ENCODE measurements at regions not wholly inside any gene's neighbourhood (a gene's known extent, or its start where the extent isn't known, plus 50 kb on each side); places are given as distances from the start of the nearest gene placed in this dataset.
A peak's percentile ranks its signal among the peaks of the same experiment; 100 is the strongest.

- no peaks in the 10 kb centered on the region for H3K4me1 Mint-ChIP-seq
- H3K27ac Mint-ChIP-seq = no peak overlapping the region
- ATAC-seq (replicated peaks) = peak; percentile 55 to 56
- peak; percentile 10 for DNase-seq
- no peaks in the 10 kb centered on the region for H3K36me3 Mint-ChIP-seq
- no peak overlapping the region for H3K4me3 Mint-ChIP-seq
- H3K27me3 Mint-ChIP-seq = peaks cover 15 to 29% of the 10 kb centered on the region in 2 donors
- H3K9me3 Mint-ChIP-seq = peaks cover 0 to 3% of the 10 kb centered on the region in 2 donors
Observed at GRCh38 chr2:205885492-205886099, 200.4 kb downstream of the INO80D start.

DNA sequence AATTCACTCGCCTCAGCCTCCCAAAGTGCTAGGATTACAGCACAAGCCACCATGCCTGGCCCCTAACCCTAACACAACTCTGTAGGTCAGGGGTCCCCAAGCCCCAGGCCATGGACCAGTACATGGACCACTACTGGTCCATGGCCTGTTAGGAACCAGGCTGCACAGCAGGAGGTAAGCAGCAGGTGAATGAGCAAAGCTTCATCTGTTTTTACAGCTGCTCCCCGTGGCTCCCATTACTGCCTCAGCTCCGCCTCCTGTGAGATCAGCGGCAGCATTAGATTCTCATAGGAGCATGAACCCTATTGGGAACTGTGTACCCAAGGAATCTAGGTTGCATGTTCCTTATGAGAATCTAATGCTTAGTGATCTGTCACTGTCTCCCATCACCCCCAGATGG is 201.7 kb downstream of the NRP2 start:
- no peak for DNase-seq
- Mint-ChIP-seq H3K9me3 (peaks cover 0 to 3% of the 10 kb centered on the region in 2 donors), H3K4me3 (no peak overlapping the region), H3K4me1 (no peaks in the 10 kb centered on the region), H3K36me3 (no peaks in the 10 kb centered on the region), H3K27ac (peak overlapping the region; percentile 47), H3K27me3 (peaks cover 19 to 33% of the 10 kb centered on the region in 2 donors)
- no peak for ATAC-seq (replicated peaks)

DNA sequence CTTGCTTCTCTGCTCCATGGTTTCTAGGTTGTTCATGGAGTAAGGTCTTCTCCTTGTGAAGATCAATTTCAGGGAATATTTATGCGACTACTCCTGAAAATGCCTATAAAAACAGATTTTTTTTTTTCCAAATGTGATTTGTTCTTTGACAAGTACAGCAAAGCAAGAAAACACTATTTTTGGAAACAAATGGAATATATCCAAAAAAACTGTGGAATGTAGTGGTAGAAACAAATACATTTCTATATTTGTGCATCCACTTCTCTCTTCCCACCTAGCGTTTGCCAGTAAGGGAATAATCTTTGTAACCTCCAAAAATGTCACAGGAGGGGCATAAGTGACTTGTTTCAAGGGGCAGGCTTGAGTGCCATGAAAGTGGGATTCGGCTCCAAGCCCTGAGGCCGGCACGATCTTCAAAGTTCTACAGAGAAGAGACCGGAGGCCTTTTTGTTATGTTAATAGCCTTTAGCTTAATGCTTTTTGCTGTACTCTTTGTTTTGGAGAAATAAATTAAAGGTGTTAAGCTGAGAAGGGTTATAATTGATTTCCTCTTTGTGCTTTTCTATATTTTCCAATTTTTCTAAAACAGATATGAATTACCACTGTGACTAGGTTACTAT is 200.6 kb downstream of the NRP2 start:
- Mint-ChIP-seq H3K4me1 (no peaks in the 10 kb centered on the region), H3K27me3 (peaks cover 19 to 33% of the 10 kb centered on the region in 2 donors)

DNA sequence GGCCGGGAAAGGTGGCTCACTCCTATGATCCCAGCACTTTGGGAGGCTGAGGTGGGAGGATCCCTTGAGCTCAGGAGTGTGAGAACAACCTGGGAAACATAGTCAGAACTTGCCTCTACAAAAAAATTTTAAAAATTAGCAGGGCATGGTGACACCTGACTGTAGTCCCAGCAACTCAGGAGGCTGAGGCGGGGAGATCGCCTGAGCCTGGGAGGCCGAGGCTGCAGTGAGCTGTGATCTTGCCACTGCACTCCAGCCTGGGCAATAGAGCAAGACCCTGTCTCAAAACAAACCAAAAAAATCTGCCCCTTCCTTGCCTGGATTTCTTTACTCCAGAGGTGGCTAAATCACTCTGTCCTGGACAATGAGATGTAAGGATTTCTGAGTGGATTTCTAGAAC is 197.7 kb downstream of the NRP2 start:
- Mint-ChIP-seq H3K4me1 (no peaks in the 10 kb centered on the region), H3K27me3 (peaks cover 14 to 21% of the 10 kb centered on the region in 2 donors), H3K4me3 (no peak overlapping the region), H3K27ac (no peak overlapping the region), H3K36me3 (no peaks in the 10 kb centered on the region), H3K9me3 (peaks cover 0 to 3% of the 10 kb centered on the region in 2 donors)
- ATAC-seq (replicated peaks) (no peak), DNase-seq (no peak)

More for the DNA sequence above, 200.6 kb downstream of the NRP2 start:
- ATAC-seq (replicated peaks) (no peak), DNase-seq (no peak)
- Mint-ChIP-seq H3K9me3 (peaks cover 0 to 3% of the 10 kb centered on the region in 2 donors), H3K4me3 (no peak overlapping the region), H3K36me3 (no peaks in the 10 kb centered on the region), H3K27ac (no peak overlapping the region)

DNA sequence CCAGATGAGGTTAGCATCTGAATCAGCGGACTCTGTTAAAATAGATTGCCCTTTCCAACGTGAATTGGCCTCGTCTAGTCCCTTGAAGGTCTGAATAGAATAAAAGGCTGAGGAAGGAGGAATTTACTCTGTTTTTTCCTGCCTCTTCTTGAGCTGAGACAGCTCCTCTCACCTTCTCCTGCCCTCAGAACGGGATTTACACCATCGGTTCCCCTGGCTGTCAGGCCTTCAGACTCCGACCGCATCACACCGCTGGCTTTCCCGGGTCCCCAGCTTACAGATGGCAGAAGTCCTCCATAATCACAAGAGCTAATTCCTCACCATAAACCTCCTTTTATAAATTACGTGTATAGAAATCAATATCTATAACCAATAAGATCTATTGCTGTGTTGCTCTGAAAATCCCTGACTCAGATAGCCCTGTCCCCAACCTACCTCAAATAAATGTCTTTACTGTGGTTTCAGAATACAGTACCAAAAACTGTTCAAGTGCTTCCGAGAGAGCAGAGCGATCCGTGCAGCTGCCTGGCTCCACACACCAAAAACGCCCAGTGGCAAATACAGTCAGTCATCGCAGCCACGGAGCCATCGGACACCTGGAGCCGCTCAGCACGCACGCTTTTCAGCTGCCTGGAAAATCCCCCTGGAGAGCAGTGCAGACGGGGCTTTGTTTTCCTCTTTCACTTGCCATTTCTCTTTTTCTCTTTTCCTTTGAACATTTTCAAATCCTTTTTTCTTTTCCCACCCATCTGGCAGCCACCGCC is 196.9 kb downstream of the NRP2 start:
- no peak for DNase-seq
- H3K9me3 Mint-ChIP-seq = peaks cover 0 to 3% of the 10 kb centered on the region in 2 donors
- H3K36me3 Mint-ChIP-seq = no peaks in the 10 kb centered on the region
- H3K27me3 Mint-ChIP-seq = peaks cover 8 to 16% of the 10 kb centered on the region in 2 donors
- H3K27ac Mint-ChIP-seq = no peak overlapping the region
- H3K4me3 Mint-ChIP-seq = no peak overlapping the region
- ATAC-seq (replicated peaks) = no peak
- H3K4me1 Mint-ChIP-seq = no peaks in the 10 kb centered on the region

DNA sequence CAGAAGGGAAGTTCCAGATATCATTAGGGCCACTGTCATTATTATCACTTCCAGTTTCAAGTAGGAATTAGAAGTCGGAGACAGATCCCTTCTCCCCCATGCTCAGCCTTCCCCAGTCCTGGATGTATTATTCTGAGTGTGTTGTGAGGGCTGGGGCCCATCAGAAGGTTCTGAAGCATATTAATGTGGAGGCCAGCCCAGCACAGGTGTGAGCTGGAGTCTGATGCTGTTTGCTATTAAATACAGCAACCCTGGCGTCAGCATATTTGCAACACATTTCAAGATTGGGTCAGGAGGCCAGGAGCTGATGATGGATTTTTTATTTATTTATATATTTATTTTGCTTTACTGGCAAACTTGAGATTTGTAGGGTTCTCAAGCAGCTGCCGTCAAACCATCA is 195.2 kb downstream of the NRP2 start:
- no peak for ATAC-seq (replicated peaks)
- Mint-ChIP-seq H3K4me3 (no peak overlapping the region), H3K36me3 (no peaks in the 10 kb centered on the region), H3K4me1 (no peaks in the 10 kb centered on the region), H3K27ac (no peak overlapping the region), H3K9me3 (peaks cover 0 to 3% of the 10 kb centered on the region in 2 donors), H3K27me3 (peaks cover 8 to 16% of the 10 kb centered on the region in 2 donors)
- DNase-seq = no peak

DNA sequence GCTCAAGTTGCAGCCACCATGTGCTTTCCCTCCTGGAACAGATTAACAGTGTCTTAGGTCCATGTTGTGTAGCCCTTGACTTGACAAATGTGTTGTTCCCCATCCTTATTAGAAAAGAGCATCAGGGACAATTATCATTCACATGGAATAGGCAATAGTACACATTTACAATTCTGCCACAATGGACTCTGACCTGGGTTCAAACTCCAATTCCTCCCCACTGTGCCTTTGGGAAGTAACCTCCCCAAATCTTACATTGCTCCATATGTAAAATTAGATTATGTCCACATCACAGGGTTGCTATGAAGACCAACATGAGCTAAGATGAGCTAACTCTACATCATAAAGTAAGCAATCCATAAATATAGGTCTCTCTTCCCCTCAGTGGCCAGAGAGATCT is 193.8 kb downstream of the NRP2 start:
- DNase-seq (no peak), ATAC-seq (replicated peaks) (no peak)
- no peak overlapping the region for H3K4me3 Mint-ChIP-seq
- H3K4me1 Mint-ChIP-seq = no peaks in the 10 kb centered on the region
- no peak overlapping the region for H3K27ac Mint-ChIP-seq
- peaks cover 12 to 14% of the 10 kb centered on the region in 2 donors for H3K27me3 Mint-ChIP-seq
- H3K36me3 Mint-ChIP-seq = no peaks in the 10 kb centered on the region
- peaks cover 0 to 3% of the 10 kb centered on the region in 2 donors for H3K9me3 Mint-ChIP-seq

DNA sequence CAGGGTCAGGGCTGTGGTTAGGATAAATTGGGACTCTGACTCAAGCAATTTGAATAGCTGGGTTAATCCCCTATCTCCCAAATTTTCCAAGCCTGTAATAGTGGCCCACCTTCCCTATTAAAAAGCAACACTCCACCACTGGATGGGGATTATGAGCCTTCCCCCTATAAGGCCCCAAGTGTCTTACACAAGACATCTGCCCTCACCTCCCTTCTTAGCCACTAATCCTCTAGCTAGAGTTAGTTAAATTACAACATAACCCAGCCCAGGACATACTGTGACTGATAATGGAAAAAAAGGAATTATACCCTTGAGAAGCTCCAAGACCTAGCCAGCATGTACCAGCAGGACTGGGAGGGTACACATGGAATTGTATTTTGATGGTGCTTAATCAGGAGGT is 190.4 kb downstream of the NRP2 start:
- Mint-ChIP-seq H3K27ac (no peak overlapping the region), H3K36me3 (no peaks in the 10 kb centered on the region), H3K4me1 (peaks cover 8 to 10% of the 10 kb centered on the region in 2 donors), H3K9me3 (no peaks in the 10 kb centered on the region), H3K27me3 (peaks cover 12 to 20% of the 10 kb centered on the region in 2 donors), H3K4me3 (no peak overlapping the region)
- ATAC-seq (replicated peaks) (no peak), DNase-seq (no peak)

- peaks cover 8 to 10% of the 10 kb centered on the region in 2 donors for H3K4me1 Mint-ChIP-seq
- H3K9me3 Mint-ChIP-seq = no peaks in the 10 kb centered on the region
- ATAC-seq (replicated peaks) (no peak), DNase-seq (no peak)
- H3K27me3 Mint-ChIP-seq = peaks cover 12 to 20% of the 10 kb centered on the region in 2 donors
- no peaks in the 10 kb centered on the region for H3K36me3 Mint-ChIP-seq
- H3K4me3 Mint-ChIP-seq = no peak overlapping the region
- no peak overlapping the region for H3K27ac Mint-ChIP-seq
Observed at GRCh38 chr2:205869439-205869838, 187.1 kb downstream of the NRP2 start.

DNA sequence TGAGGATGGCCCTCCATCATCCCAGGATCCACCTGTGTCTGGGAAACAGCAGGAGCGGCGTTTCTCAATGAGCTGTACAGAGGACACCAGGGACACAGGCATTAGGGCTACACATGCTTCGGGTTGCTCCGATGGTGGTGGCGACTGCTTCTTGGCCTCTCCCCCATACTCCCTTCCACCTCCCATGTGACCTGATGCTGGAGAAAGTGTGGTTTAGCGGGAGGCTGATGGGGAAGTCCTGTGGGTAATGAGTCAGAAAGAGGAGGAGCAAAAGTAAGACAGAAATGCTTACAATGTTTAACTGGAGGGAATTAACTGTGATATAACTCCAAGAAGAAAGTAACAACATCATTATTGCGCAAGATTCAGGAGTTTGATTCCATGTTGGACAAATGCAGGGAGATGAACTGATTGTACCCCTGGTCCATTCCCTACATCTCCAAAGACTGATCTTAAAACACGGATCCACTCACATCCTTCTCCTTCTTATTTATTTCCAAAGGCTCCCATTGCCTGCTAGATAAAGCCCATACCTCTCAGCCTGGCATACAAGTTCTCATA is 186.6 kb downstream of the NRP2 start:
- DNase-seq (peak; percentile 32), ATAC-seq (replicated peaks) (peak; percentile 88 to 95)
- H3K9me3 Mint-ChIP-seq = no peaks in the 10 kb centered on the region
- no peak overlapping the region for H3K4me3 Mint-ChIP-seq
- no peak overlapping the region for H3K27ac Mint-ChIP-seq
- H3K27me3 Mint-ChIP-seq = peaks cover 12 to 20% of the 10 kb centered on the region in 2 donors
- peaks cover 8 to 10% of the 10 kb centered on the region in 2 donors for H3K4me1 Mint-ChIP-seq
- H3K36me3 Mint-ChIP-seq = no peaks in the 10 kb centered on the region

- Mint-ChIP-seq H3K9me3 (no peaks in the 10 kb centered on the region), H3K36me3 (no peaks in the 10 kb centered on the region), H3K27ac (no peak overlapping the region), H3K4me3 (no peak overlapping the region), H3K4me1 (peaks cover 8 to 10% of the 10 kb centered on the region in 2 donors), H3K27me3 (peaks cover 12 to 25% of the 10 kb centered on the region in 2 donors)
- ATAC-seq (replicated peaks) (no peak), DNase-seq (no peak)
Observed at GRCh38 chr2:205868053-205868452, 185.8 kb downstream of the NRP2 start.

DNA sequence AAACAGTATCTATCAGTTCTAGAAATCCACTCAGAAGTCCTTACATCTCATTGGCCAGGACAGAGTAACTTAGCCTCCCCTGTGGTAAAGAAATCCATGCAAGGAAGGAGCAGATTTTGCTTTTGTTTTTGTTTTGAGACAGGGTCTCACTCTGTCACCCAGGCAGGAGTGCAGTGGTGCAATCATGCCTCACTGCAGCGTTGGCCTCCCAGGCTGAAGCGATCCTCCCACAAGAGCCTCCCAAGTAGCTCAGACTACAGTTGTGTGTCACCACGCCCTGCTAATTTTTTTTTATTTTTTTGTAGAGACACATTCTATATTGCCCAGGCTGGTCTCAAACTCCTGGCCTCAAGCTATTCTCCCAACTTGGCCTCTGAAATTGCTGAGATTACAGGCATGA is 185.1 kb downstream of the NRP2 start:
- H3K27me3 Mint-ChIP-seq = peaks cover 10 to 25% of the 10 kb centered on the region in 2 donors
- no peak for DNase-seq

GRCh38 chr2:205865905-205866441 is 183.7 kb downstream of the NRP2 start:
- H3K27me3 Mint-ChIP-seq = peaks cover 6 to 20% of the 10 kb centered on the region in 2 donors
- H3K4me1 Mint-ChIP-seq = peaks cover 8 to 10% of the 10 kb centered on the region in 2 donors
- no peak overlapping the region for H3K27ac Mint-ChIP-seq
- H3K9me3 Mint-ChIP-seq = no peaks in the 10 kb centered on the region
- H3K4me3 Mint-ChIP-seq = no peak overlapping the region
- DNase-seq (no peak), ATAC-seq (replicated peaks) (no peak)
- H3K36me3 Mint-ChIP-seq = no peaks in the 10 kb centered on the region

More for the DNA sequence above, 185.1 kb downstream of the NRP2 start:
- Mint-ChIP-seq H3K27ac (no peak overlapping the region), H3K4me1 (peaks cover 8 to 10% of the 10 kb centered on the region in 2 donors), H3K4me3 (no peak overlapping the region), H3K9me3 (no peaks in the 10 kb centered on the region), H3K36me3 (no peaks in the 10 kb centered on the region)
- ATAC-seq (replicated peaks) = no peak

GRCh38 chr2:205865056-205865455 is 182.8 kb downstream of the NRP2 start:
- Mint-ChIP-seq H3K27ac (no peak overlapping the region), H3K27me3 (peaks cover 13 to 14% of the 10 kb centered on the region in 2 donors), H3K4me1 (peaks cover 8 to 10% of the 10 kb centered on the region in 2 donors), H3K4me3 (no peak overlapping the region), H3K36me3 (no peaks in the 10 kb centered on the region), H3K9me3 (no peaks in the 10 kb centered on the region)
- ATAC-seq (replicated peaks) (no peak), DNase-seq (no peak)
